Neuronal stem cell (in vitro differentiated cells): ENCODE measurements at regions not wholly inside any gene's neighbourhood (a gene's known extent, or its start where the extent isn't known, plus 50 kb on each side); places are given as distances from the start of the nearest gene placed in this dataset.
A peak's percentile ranks its signal among the peaks of the same experiment; 100 is the strongest.

Source experiments
- DNase-seq: peaks from one replicate; pipeline ENCODE4 v3.0.0-alpha.2; 2013; ENCODE audit warnings: low spot score
- H2AFZ ChIP-seq: one replicate; pipeline ENCODE4 v1.6.1; 2013; ENCODE audit warnings: mild to moderate bottlenecking, low read length, inconsistent platforms
- H2AK5ac ChIP-seq: 2 replicates; pipeline ENCODE4 v1.6.1; 2013; ENCODE audit warnings: low read depth, mild to moderate bottlenecking, inconsistent platforms, low read length, moderate library complexity, mixed read lengths
- H2BK120ac ChIP-seq: 2 replicates; pipeline ENCODE4 v1.6.1; 2013; ENCODE audit warnings: low read depth, mild to moderate bottlenecking, inconsistent platforms, low read length, moderate library complexity, mixed read lengths
- H2BK12ac ChIP-seq: one replicate; pipeline ENCODE4 v1.6.1; 2013; ENCODE audit warnings: low read length, inconsistent platforms
- H2BK15ac ChIP-seq: 2 replicates; pipeline ENCODE4 v1.6.1; 2013; ENCODE audit warnings: mild to moderate bottlenecking, low read length, inconsistent platforms, mixed read lengths
- H2BK5ac ChIP-seq: one replicate; pipeline ENCODE4 v1.6.1; 2013; ENCODE audit warnings: inconsistent platforms, mild to moderate bottlenecking, low read length, moderate library complexity
- H3K14ac ChIP-seq: one replicate; pipeline ENCODE4 v1.6.1; 2013; ENCODE audit warnings: low read length, inconsistent platforms
- H3K18ac ChIP-seq: 2 replicates; pipeline ENCODE4 v1.6.1; 2013; ENCODE audit warnings: low read length, inconsistent platforms
- H3K23ac ChIP-seq: 2 replicates; pipeline ENCODE4 v1.6.1; 2013; ENCODE audit warnings: low read depth, mild to moderate bottlenecking, mixed read lengths, low read length, inconsistent platforms; ENCODE audit not compliant: poor library complexity
- H3K27ac ChIP-seq: replicated peaks from 3 replicates; pipeline ENCODE4 v1.5.1; 2013; ENCODE audit warnings: low read length, inconsistent platforms
- H3K27me3 ChIP-seq, 3 experiments: 2 replicates each; pipeline ENCODE4 v1.6.1; 2013; ENCODE audit warnings: low read length in 3 of 3, mild to moderate bottlenecking in 2 of 3, inconsistent platforms in 1 of 3, low read depth in 1 of 3, mixed read lengths in 1 of 3, moderate library complexity in 1 of 3; ENCODE audit not compliant: control insufficient read depth in 3 of 3, insufficient read depth in 3 of 3
- H3K36me3 ChIP-seq, 2 donors: replicated peaks in 1 of 2; 2 replicates each; pipeline ENCODE4 v1.6.1; 2013; ENCODE audit warnings: low read length in 2 of 2; ENCODE audit not compliant: control insufficient read depth in 2 of 2, insufficient read depth in 2 of 2
- H3K4ac ChIP-seq: 2 replicates; pipeline ENCODE4 v1.6.1; 2013; ENCODE audit warnings: inconsistent platforms, mild to moderate bottlenecking, low read length, moderate library complexity
- H3K4me1 ChIP-seq, 2 donors: 1 replicate in 1 of 2; 2 replicates in 1 of 2; pipeline ENCODE4 v1.6.1; 2013; ENCODE audit warnings: low read length in 2 of 2, low read depth in 1 of 2; ENCODE audit not compliant: control insufficient read depth in 2 of 2, insufficient read depth in 1 of 2
- H3K4me2 ChIP-seq: one replicate; pipeline ENCODE4 v1.6.1; 2013; ENCODE audit warnings: mild to moderate bottlenecking, low read length, inconsistent platforms; ENCODE audit not compliant: insufficient read depth, poor library complexity, severe bottlenecking
- H3K4me3 ChIP-seq, 2 donors: 2 replicates each; pipeline ENCODE4 v1.5.1; 2013; ENCODE audit warnings: low read length in 2 of 2, mild to moderate bottlenecking in 2 of 2, inconsistent platforms in 1 of 2, moderate library complexity in 1 of 2
- H3K79me1 ChIP-seq: one replicate; pipeline ENCODE4 v1.6.1; 2013; ENCODE audit warnings: low read depth, mild to moderate bottlenecking, inconsistent platforms, low read length, moderate library complexity
- H3K9ac ChIP-seq: one replicate; pipeline ENCODE4 v1.6.1; 2013; ENCODE audit warnings: mild to moderate bottlenecking, low read depth, low read length, inconsistent platforms; ENCODE audit not compliant: poor library complexity
- H3K9me3 ChIP-seq, 2 donors: replicated peaks in 1 of 2; 2 replicates each; pipeline versions ENCODE3 to v1.6.1; 2013; ENCODE audit warnings: low read length in 2 of 2, mild to moderate bottlenecking in 2 of 2, inconsistent platforms in 1 of 2, low read depth in 1 of 2, mixed read lengths in 1 of 2, moderate library complexity in 1 of 2; ENCODE audit not compliant: control insufficient read depth in 2 of 2, insufficient read depth in 1 of 2
- H4K8ac ChIP-seq: one replicate; pipeline ENCODE4 v1.6.1; 2013; ENCODE audit warnings: low read depth, mild to moderate bottlenecking, inconsistent platforms, low read length, moderate library complexity
- H4K91ac ChIP-seq: one replicate; pipeline ENCODE4 v1.6.1; 2013; ENCODE audit warnings: low read length, low read depth, mild to moderate bottlenecking, inconsistent platforms; ENCODE audit not compliant: poor library complexity
- WGBS, 2 donors: extraction: QIAGEN DNeasy Blood & Tissue Kit; methylation state at CpG; one replicate each; pipeline ENCODE4 v1.1.7; 2013; ENCODE audit warnings: missing lambda C conversion rate in 2 of 2, mixed read lengths in 1 of 2; ENCODE audit not compliant: insufficient read length in 2 of 2, insufficient replicate concordance in 1 of 2; ENCODE audit errors: extremely low coverage in 2 of 2; 5-methylcytosine and 5-hydroxymethylcytosine counted together

DNA sequence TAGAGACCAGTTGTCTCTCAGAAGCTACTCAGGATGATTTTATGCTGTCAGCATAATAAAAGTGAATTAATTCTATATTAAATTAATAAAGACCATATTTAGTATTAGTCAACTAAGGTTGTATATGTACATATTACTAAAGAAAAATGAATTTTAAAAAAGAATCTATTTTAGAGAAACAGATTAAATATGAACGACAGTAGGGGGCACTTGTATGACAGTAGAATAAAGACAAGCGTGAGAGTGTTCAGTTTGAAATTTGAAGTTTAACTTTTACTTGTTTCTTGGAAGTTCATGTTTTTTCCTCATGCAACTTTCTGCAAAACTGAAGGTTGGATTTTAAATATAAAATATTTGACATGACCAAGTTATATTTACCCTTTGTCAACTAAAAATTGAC lies 67.9 kb upstream of the MACF1 start:
- Histone ChIP-seq H2BK5ac (no peak overlapping the region), H3K36me3 (peaks cover 0 to 12% of the 10 kb centered on the region in 2 donors), H4K8ac (no peak overlapping the region), H2BK12ac (no peak overlapping the region), H3K27me3 (no peaks in the 10 kb centered on the region), H3K9ac (no peak overlapping the region), H2BK15ac (no peak overlapping the region), H3K4ac (no peak overlapping the region), H2AFZ (no peak overlapping the region), H3K4me3 (no peak overlapping the region), H3K14ac (no peak overlapping the region), H2AK5ac (no peak overlapping the region), H4K91ac (no peak overlapping the region), H3K9me3 (peaks cover 0 to 5% of the 10 kb centered on the region in 2 donors), H3K23ac (no peak overlapping the region), H3K79me1 (no peaks in the 10 kb centered on the region), H3K4me2 (no peak overlapping the region), H3K4me1 (peaks cover 24 to 27% of the 10 kb centered on the region in 2 donors), H2BK120ac (no peak overlapping the region), H3K27ac (no peak overlapping the region), H3K18ac (no peak overlapping the region)
- no peak for DNase-seq
- WGBS, 2 donors, result no CpG with 5 or more reads among the region's 2 CpGs

DNA sequence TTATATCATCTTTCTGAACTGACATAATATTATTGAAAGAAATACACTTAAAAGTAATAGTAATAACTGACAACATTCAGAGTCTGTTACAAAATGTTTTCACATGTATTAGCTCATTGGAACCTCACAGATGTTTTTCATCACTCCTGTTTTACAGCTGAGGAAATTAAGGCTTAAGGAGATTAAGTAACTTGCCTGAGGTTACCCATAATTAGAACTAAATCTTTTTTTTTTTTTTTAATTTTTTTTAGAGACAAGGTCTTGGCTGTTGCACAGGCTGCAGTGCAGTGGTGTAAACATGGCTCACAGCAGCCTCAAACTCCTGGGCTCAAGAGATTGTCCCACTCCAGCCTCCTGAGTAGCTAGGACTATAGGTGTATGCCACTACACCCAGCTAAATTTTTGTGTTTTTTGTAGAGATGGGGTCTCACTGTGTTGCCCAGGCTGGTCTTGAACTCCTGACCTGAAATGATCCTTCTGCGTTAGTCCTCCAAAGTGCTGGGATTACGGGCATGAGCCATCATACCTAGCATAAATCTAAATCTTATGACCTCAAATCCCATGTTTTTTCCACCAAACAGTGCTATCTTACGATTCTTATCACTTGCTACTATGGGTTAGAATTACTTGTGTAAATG lies 64.7 kb upstream of the MACF1 start:
- Histone ChIP-seq H3K4me3 (no peak overlapping the region), H4K8ac (no peak overlapping the region), H2AFZ (no peak overlapping the region), H3K23ac (no peak overlapping the region), H3K14ac (no peak overlapping the region), H3K27ac (peak overlapping the region; percentile 53), H3K79me1 (no peaks in the 10 kb centered on the region), H3K36me3 (peaks cover 0 to 7% of the 10 kb centered on the region in 2 donors), H3K4ac (no peak overlapping the region), H2BK5ac (no peak overlapping the region), H3K9me3 (no peaks in the 10 kb centered on the region), H2BK12ac (no peak overlapping the region), H4K91ac (no peak overlapping the region), H3K9ac (no peak overlapping the region), H2AK5ac (no peak overlapping the region), H3K18ac (no peak overlapping the region), H3K27me3 (no peaks in the 10 kb centered on the region), H3K4me1 (peaks cover 20 to 29% of the 10 kb centered on the region in 2 donors), H2BK120ac (no peak overlapping the region), H3K4me2 (no peak overlapping the region), H2BK15ac (no peak overlapping the region)
- WGBS, 2 donors, result no CpG with 5 or more reads among the region's 3 CpGs
- DNase-seq, result no peak

DNA sequence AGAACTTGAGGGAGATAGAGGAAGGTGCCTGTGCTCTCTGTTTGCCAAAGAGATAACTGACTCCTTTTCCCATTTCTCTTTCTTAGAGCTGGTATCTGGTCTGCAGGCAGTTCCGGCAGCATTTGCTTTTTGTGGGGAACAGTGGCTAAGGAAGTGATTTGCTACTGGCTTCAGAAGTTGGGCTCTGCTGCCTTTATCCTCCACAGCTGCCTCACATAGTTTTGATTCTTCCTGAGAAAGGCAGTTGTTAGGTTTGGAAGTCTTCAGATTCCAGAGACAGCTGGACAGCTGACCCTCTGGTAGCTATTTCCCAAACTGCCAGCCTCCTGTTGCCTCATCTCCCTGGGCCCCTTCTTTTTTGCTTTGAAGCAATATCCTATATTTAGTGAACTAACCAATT lies 62.6 kb upstream of the MACF1 start:
- Histone ChIP-seq H2BK5ac (no peak overlapping the region), H2AFZ (no peak overlapping the region), H3K27ac (peak overlapping the region; percentile 87), H3K36me3 (no peaks in the 10 kb centered on the region), H3K4me3 (no peak overlapping the region), H3K79me1 (no peaks in the 10 kb centered on the region), H2AK5ac (no peak overlapping the region), H3K4ac (no peak overlapping the region), H3K9ac (no peak overlapping the region), H3K27me3 (no peaks in the 10 kb centered on the region), H4K91ac (no peak overlapping the region), H3K14ac (no peak overlapping the region), H2BK12ac (no peak overlapping the region), H3K18ac (no peak overlapping the region), H2BK120ac (no peak overlapping the region), H3K4me2 (no peak overlapping the region), H4K8ac (no peak overlapping the region), H3K23ac (no peak overlapping the region), H2BK15ac (no peak overlapping the region), H3K9me3 (no peaks in the 10 kb centered on the region), H3K4me1 (peaks cover 20 to 29% of the 10 kb centered on the region in 2 donors)
- peak; percentile 64 for DNase-seq
- WGBS, 2 donors, result no CpG with 5 or more reads among the region's 1 CpG

DNA sequence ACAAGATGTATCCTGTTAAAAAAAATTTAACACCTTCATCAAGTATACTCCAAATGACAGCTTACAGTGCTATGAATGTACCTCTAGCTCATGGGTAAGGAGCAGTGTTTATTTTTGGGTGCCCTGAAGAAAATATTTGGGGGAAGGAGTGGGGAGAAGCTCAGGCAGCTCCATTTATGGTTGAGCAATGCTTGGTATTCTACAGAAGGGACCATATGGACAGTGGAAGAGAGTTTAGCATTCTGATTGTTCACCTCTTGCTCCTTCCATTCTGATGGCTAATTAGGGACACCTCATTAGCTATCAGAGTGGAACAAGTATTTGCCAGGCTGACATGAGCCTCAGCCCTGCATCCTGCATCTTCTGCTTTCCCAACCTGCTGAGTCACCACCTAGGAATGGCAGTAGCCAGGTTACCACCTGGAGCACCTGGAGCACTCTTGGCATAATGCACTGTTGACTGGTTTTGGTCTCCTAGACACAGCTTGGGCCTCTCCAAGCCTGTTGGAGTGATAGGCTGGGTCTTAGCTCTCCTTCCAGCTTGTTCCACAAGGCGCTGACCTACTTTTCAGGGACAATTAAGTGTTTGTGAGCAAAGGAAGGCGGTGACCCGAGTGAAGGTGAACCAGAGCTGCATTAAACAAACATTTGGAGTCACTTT lies 62.0 kb upstream of the MACF1 start:
- Histone ChIP-seq H3K4me1 (peaks cover 20 to 29% of the 10 kb centered on the region in 2 donors), H2BK5ac (no peak overlapping the region), H3K27ac (peak overlapping the region; percentile 87), H3K4me2 (no peak overlapping the region), H2BK120ac (no peak overlapping the region), H2BK12ac (no peak overlapping the region), H2AK5ac (no peak overlapping the region), H3K36me3 (peaks cover 0 to 2% of the 10 kb centered on the region in 2 donors), H3K27me3 (no peaks in the 10 kb centered on the region), H2AFZ (no peak overlapping the region), H4K8ac (no peak overlapping the region), H3K9ac (no peak overlapping the region), H3K18ac (no peak overlapping the region), H3K4me3 (no peak overlapping the region), H3K23ac (no peak overlapping the region), H3K79me1 (no peaks in the 10 kb centered on the region), H4K91ac (no peak overlapping the region), H3K9me3 (no peaks in the 10 kb centered on the region), H2BK15ac (no peak overlapping the region), H3K4ac (no peak overlapping the region), H3K14ac (no peak overlapping the region)
- DNase-seq, result peak; percentile 42
- WGBS, 2 donors, result no CpG with 5 or more reads among the region's 3 CpGs
